ENCODE measurements at regions not wholly inside any gene's neighbourhood (a gene's known extent, or its start where the extent isn't known, plus 50 kb on each side); places are given as distances from the start of the nearest gene placed in this dataset.

DNA sequence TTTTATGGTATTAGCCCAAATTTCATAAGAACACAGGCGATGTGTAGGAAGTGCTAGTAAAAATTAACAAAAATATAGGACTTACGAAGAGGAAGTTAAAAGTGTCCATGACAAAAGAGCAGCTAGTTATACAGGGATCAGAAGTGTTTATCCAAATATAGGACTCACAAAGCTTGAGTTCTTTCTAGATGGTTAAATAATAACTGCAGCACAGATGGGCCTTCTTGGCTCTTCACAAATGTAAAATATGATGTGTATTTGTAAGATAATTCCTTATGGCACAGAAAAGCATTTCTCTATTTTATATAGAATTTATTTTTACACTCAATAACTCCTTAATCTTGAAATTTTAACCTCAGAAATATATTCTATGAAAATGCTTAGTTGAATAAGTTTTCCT, 100.9 kb upstream of the SPHKAP start:
- H3K4me1 ChIP-seq (ENCODE audit: control insufficient read depth, extremely low read depth, insufficient read depth, low read length) = no peaks in the 10 kb centered on the region
- ChIA-PET CTCF (no interaction called here), POLR2A (no interaction called here)
- no peak overlapping the region for H3K9ac ChIP-seq (replicated peaks; ENCODE audit: extremely low read depth, insufficient read depth, low read length)
- no TSS peak for BruUV-seq (replicated peaks)
- H3K9me3 ChIP-seq (replicated peaks; ENCODE audit: control insufficient read depth, insufficient read depth, low read length) = no peaks in the 10 kb centered on the region
- no peak overlapping the region for H3K27ac ChIP-seq (ENCODE audit: insufficient read depth, low read depth, low read length)
- H3K79me2 ChIP-seq (ENCODE audit: control insufficient read depth, insufficient read depth, low read length) = no peaks in the 10 kb centered on the region
- no peak overlapping the region for H2AFZ ChIP-seq (ENCODE audit: low read depth, low read length)
- no peak overlapping the region for H3K4me3 ChIP-seq (replicated peaks in 1 of 3; ENCODE audit: insufficient read depth in 1 of 3, low read depth in 1 of 3, low read length in 3 of 3)
- FAIRE-seq (no peak), DNase-seq (ENCODE audit: low read depth, low spot score) (no peak)
- dilution Hi-C loops (cut with MboI; ENCODE audit: extremely low pct_ligation_motif_present, low sequenced_read_pairs) (no loop called here), intact Hi-C loops (cut with micrococcal nuclease) (no loop called here)
- TF ChIP-seq, protein P1, sequence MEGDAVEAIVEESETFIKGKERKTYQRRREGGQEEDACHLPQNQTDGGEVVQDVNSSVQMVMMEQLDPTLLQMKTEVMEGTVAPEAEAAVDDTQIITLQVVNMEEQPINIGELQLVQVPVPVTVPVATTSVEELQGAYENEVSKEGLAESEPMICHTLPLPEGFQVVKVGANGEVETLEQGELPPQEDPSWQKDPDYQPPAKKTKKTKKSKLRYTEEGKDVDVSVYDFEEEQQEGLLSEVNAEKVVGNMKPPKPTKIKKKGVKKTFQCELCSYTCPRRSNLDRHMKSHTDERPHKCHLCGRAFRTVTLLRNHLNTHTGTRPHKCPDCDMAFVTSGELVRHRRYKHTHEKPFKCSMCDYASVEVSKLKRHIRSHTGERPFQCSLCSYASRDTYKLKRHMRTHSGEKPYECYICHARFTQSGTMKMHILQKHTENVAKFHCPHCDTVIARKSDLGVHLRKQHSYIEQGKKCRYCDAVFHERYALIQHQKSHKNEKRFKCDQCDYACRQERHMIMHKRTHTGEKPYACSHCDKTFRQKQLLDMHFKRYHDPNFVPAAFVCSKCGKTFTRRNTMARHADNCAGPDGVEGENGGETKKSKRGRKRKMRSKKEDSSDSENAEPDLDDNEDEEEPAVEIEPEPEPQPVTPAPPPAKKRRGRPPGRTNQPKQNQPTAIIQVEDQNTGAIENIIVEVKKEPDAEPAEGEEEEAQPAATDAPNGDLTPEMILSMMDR (IDR thresholded peaks at IDR 0.05; ENCODE audit: extremely low read depth in 1 of 2, insufficient read depth in 1 of 2, low read depth in 1 of 2, low read length in 2 of 2) = no peak
- TF ChIP-seq POLR2A (IDR thresholded peaks at IDR 0.05; ENCODE audit: low read depth, low read length) (no peak), FOS (IDR thresholded peaks at IDR 0.05; ENCODE audit: borderline replicate concordance, insufficient read depth, low read length) (no peak), MYC (IDR thresholded peaks at IDR 0.05; ENCODE audit: low read depth, low read length) (no peak), JUN (IDR thresholded peaks at IDR 0.05; ENCODE audit: borderline replicate concordance, insufficient read depth, insufficient read length, low read depth) (no peak), EZH2 (IDR thresholded peaks at IDR 0.05; ENCODE audit: borderline replicate concordance, low read depth, low read length, severe bottlenecking) (no peak)
- TF ChIP-seq, protein P2, sequence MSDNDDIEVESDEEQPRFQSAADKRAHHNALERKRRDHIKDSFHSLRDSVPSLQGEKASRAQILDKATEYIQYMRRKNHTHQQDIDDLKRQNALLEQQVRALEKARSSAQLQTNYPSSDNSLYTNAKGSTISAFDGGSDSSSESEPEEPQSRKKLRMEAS (IDR thresholded peaks at IDR 0.05; ENCODE audit: insufficient read depth, insufficient read length) = no peak
- H3K9me1 ChIP-seq (replicated peaks; ENCODE audit: control insufficient read depth, extremely low read depth, insufficient read depth, low read length) = no peaks in the 10 kb centered on the region
- no peaks in the 10 kb centered on the region for H3K36me3 ChIP-seq (ENCODE audit: control insufficient read depth in 2 of 2, extremely low read depth in 1 of 2, insufficient read depth in 2 of 2, low read length in 2 of 2)
- no peaks in the 10 kb centered on the region for H4K20me1 ChIP-seq (replicated peaks; ENCODE audit: control insufficient read depth, extremely low read depth, insufficient read depth, low read length)
- H3K4me2 ChIP-seq (ENCODE audit: insufficient read depth, low read length) = no peak overlapping the region
- no peaks in the 10 kb centered on the region for H3K27me3 ChIP-seq (ENCODE audit: control insufficient read depth in 2 of 2, insufficient read depth in 2 of 2, low read length in 2 of 2)

DNA sequence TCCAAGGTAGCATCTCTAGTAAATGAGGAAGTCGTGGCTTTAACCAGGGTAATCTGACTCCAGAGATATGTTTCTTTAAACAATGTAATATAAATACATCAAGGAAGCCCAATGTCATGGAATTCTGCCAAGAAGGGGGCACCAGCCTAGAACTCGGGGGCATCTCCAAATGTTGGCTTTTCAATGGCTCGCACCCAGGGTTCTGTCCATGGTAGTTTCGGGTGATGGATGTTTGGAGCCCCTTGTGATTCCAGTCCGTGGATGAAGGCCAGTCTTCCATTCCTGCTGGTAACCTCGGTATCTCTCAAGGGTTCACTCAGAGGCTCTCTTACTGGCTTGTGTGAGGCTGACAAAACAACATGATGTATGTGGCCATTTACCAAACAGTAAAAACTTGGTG, 91.7 kb upstream of the SPHKAP start:
- Histone ChIP-seq H2AFZ (ENCODE audit: low read depth, low read length) (no peak overlapping the region), H3K4me3 (replicated peaks in 1 of 3; ENCODE audit: insufficient read depth in 1 of 3, low read depth in 1 of 3, low read length in 3 of 3) (no peak overlapping the region), H3K9me1 (replicated peaks; ENCODE audit: control insufficient read depth, extremely low read depth, insufficient read depth, low read length) (no peaks in the 10 kb centered on the region), H3K9ac (replicated peaks; ENCODE audit: extremely low read depth, insufficient read depth, low read length) (no peak overlapping the region), H3K9me3 (replicated peaks; ENCODE audit: control insufficient read depth, insufficient read depth, low read length) (no peaks in the 10 kb centered on the region), H3K4me1 (ENCODE audit: control insufficient read depth, extremely low read depth, insufficient read depth, low read length) (no peaks in the 10 kb centered on the region), H3K27ac (ENCODE audit: insufficient read depth, low read depth, low read length) (no peak overlapping the region), H3K27me3 (ENCODE audit: control insufficient read depth in 2 of 2, insufficient read depth in 2 of 2, low read length in 2 of 2) (no peaks in the 10 kb centered on the region), H3K4me2 (ENCODE audit: insufficient read depth, low read length) (no peak overlapping the region), H3K36me3 (ENCODE audit: control insufficient read depth in 2 of 2, extremely low read depth in 1 of 2, insufficient read depth in 2 of 2, low read length in 2 of 2) (no peaks in the 10 kb centered on the region), H4K20me1 (replicated peaks; ENCODE audit: control insufficient read depth, extremely low read depth, insufficient read depth, low read length) (no peaks in the 10 kb centered on the region), H3K79me2 (ENCODE audit: control insufficient read depth, insufficient read depth, low read length) (no peaks in the 10 kb centered on the region)
- TF ChIP-seq GATA2 (IDR thresholded peaks at IDR 0.05; ENCODE audit: insufficient read depth, insufficient read length, low read depth, low read length) = no peak
- TF ChIP-seq POLR2A (IDR thresholded peaks at IDR 0.05; ENCODE audit: low read depth, low read length) = no peak
- TF ChIP-seq FOS (IDR thresholded peaks at IDR 0.05; ENCODE audit: borderline replicate concordance, insufficient read depth, low read length) = no peak
- TF ChIP-seq, protein P2 (IDR thresholded peaks at IDR 0.05; ENCODE audit: insufficient read depth, insufficient read length) = no peak
- TF ChIP-seq MYC (IDR thresholded peaks at IDR 0.05; ENCODE audit: low read depth, low read length) = no peak
- TF ChIP-seq POLR2AphosphoS5 (IDR thresholded peaks at IDR 0.05; ENCODE audit: insufficient read depth, low read depth, low read length) = no peak
- TF ChIP-seq, protein P1 (IDR thresholded peaks at IDR 0.05; ENCODE audit: extremely low read depth in 1 of 2, insufficient read depth in 1 of 2, low read depth in 1 of 2, low read length in 2 of 2) = no peak
- FAIRE-seq (no peak), DNase-seq (ENCODE audit: low read depth, low spot score) (no peak)
- no TSS peak for BruUV-seq (replicated peaks)
- intact Hi-C loops (cut with micrococcal nuclease) (no loop called here), dilution Hi-C loops (cut with MboI; ENCODE audit: extremely low pct_ligation_motif_present, low sequenced_read_pairs) (no loop called here)
- ChIA-PET CTCF (no interaction called here), POLR2A (no interaction called here)

Measured in endothelial cell of umbilical vein (primary cell).